Breast epithelium (tissue), 3 donors: ENCODE measurements at regions not wholly inside any gene's neighbourhood (a gene's known extent, or its start where the extent isn't known, plus 50 kb on each side); places are given as distances from the start of the nearest gene placed in this dataset.

ENCODE experiments used
- CTCF ChIP-seq, 3 donors: fragments of 450-650 bp; IDR thresholded peaks; one replicate each; pipeline ENCODE4 v1.5.1; 2016 to 2017; ENCODE audit warnings: antibody characterized with exemption in 3 of 3, mild to moderate bottlenecking in 3 of 3, moderate library complexity in 3 of 3
- POLR2A ChIP-seq: fragments of 450-650 bp; IDR thresholded peaks from one replicate; pipeline ENCODE4 v1.6.1; 2016; ENCODE audit warnings: antibody characterized with exemption, mild to moderate bottlenecking, moderate library complexity

DNA sequence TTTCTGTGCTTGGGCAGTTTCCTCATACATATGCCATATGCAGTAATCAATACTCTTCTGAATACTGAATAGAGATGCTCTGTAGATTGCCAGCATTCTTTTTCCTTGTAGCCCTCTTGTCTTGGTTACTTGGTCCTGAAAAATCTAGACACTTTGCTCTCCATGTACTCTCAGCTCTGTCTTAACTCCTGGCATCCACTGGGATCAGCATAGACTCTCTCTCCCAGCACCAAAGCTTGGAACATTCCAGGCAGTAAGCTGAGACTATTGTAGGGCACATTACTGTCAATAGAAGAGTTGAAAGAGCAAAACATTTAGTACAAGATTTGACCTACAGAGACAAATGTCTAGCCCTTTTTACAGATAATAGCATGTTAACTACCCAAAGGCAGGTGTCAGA, 1100.3 kb downstream of the TBL1XR1 start:
- TF ChIP-seq POLR2A (no peak), CTCF (IDR thresholded peaks at IDR 0.05) (no peak)
